Eye (tissue), 1 donor: ENCODE measurements at regions not wholly inside any gene's neighbourhood (a gene's known extent, or its start where the extent isn't known, plus 50 kb on each side); places are given as distances from the start of the nearest gene placed in this dataset.

ENCODE experiments used
- DNase-seq: peaks from one replicate; pipeline ENCODE4 v3.0.0-alpha.2; 2015

GRCh38 chr3:153078826-153079225, 83.2 kb upstream of the RAP2B start:
- no peak for DNase-seq

- no peak for DNase-seq
Measured at GRCh38 chr3:153079386-153079785, 82.6 kb upstream of the RAP2B start.

- DNase-seq, result no peak
Measured at GRCh38 chr3:153080778-153081240, 81.2 kb upstream of the RAP2B start.

GRCh38 chr3:153084431-153084830, 77.6 kb upstream of the RAP2B start:
- DNase-seq, result no peak

GRCh38 chr3:153087595-153088566, 74.1 kb upstream of the RAP2B start:
- peak; percentile 19 for DNase-seq

GRCh38 chr3:153089620-153090019, 72.4 kb upstream of the RAP2B start:
- no peak for DNase-seq

- no peak for DNase-seq
Measured at GRCh38 chr3:153090973-153091372, 71.1 kb upstream of the RAP2B start.

GRCh38 chr3:153093629-153094028, 68.4 kb upstream of the RAP2B start:
- DNase-seq, result no peak

GRCh38 chr3:153094386-153094785, 67.6 kb upstream of the RAP2B start:
- DNase-seq, result no peak

GRCh38 chr3:153095441-153095840, 66.6 kb upstream of the RAP2B start:
- no peak for DNase-seq

GRCh38 chr3:153096731-153097131, 65.3 kb upstream of the RAP2B start:
- DNase-seq, result no peak

- no peak for DNase-seq
Measured at GRCh38 chr3:153097213-153097612, 64.8 kb upstream of the RAP2B start.

- no peak for DNase-seq
Measured at GRCh38 chr3:153099131-153099530, 62.9 kb upstream of the RAP2B start.

- no peak for DNase-seq
Measured at GRCh38 chr3:153103406-153103945, 58.5 kb upstream of the RAP2B start.

- no peak for DNase-seq
Measured at GRCh38 chr3:153110041-153110440, 52.0 kb upstream of the RAP2B start.

GRCh38 chr3:153111016-153111415, 51.0 kb upstream of the RAP2B start:
- peak; percentile 4 for DNase-seq
